A673 (cell line): ENCODE measurements at regions not wholly inside any gene's neighbourhood (a gene's known extent, or its start where the extent isn't known, plus 50 kb on each side); places are given as distances from the start of the nearest gene placed in this dataset.

Source experiments
- BruUV-seq: library from RNA; stranded (reverse); fragments of 400-500 nt; replicated peaks from 2 replicates; lab custom pipeline; 2021; lab: Mats Ljungman, UMichigan
- CTCF ChIA-PET: fragments of 300-600 bp; sonication (Branson Sonifier 250); formaldehyde crosslinking; loops from one replicate; lab custom pipeline; 2022; ENCODE audit warnings: antibody characterized with exemption; lab: Charles Lee
- POLR2A ChIA-PET: fragments of 300-600 bp; sonication (Branson Sonifier 250); formaldehyde crosslinking; loops from one replicate; lab custom pipeline; 2022; ENCODE audit warnings: antibody characterized with exemption; ENCODE audit not compliant: low non-redundant PET; lab: Charles Lee
- DNase-seq: peaks from one replicate; pipeline ENCODE4 v3.0.0-alpha.2; 2015; ENCODE audit warnings: low spot score
- H3K27ac ChIP-seq: fragments of 200-600 bp; sonication (generic); 2 replicates; pipeline ENCODE4 v1.5.1; 2016; ENCODE audit warnings: mixed run types, low read depth, mild to moderate bottlenecking, mixed read lengths, antibody characterized with exemption, low read length; ENCODE audit not compliant: poor library complexity, severe bottlenecking
- H3K27me3 ChIP-seq: fragments of 200-600 bp; sonication (generic); replicated peaks from 2 replicates; pipeline ENCODE4 v1.6.1; 2017; ENCODE audit warnings: mixed run types, low read depth, mild to moderate bottlenecking, mixed read lengths, antibody characterized with exemption, low read length; ENCODE audit not compliant: insufficient read depth, poor library complexity
- H3K36me3 ChIP-seq: fragments of 200-600 bp; sonication (generic); 2 replicates; pipeline ENCODE4 v1.6.1; 2016; ENCODE audit warnings: mixed run types, mild to moderate bottlenecking, mixed read lengths, antibody characterized with exemption, low read length; ENCODE audit not compliant: insufficient read depth, poor library complexity, severe bottlenecking
- H3K4me1 ChIP-seq: fragments of 200-600 bp; sonication (generic); 2 replicates; pipeline ENCODE4 v1.6.1; 2017; ENCODE audit warnings: mixed run types, mild to moderate bottlenecking, mixed read lengths, antibody characterized with exemption, low read length; ENCODE audit not compliant: insufficient read depth, poor library complexity, severe bottlenecking
- H3K4me3 ChIP-seq: fragments of 200-600 bp; sonication (generic); 2 replicates; pipeline ENCODE4 v1.5.1; 2016; ENCODE audit warnings: low read depth, mixed run types, mild to moderate bottlenecking, mixed read lengths, low read length; ENCODE audit not compliant: poor library complexity, severe bottlenecking
- H3K9me3 ChIP-seq: fragments of 200-600 bp; sonication (generic); 2 replicates; pipeline ENCODE4 v1.6.1; 2016; ENCODE audit warnings: mixed run types, low read depth, mild to moderate bottlenecking, mixed read lengths, antibody characterized with exemption, low read length; ENCODE audit not compliant: poor library complexity, severe bottlenecking
- EZH2 ChIP-seq: fragments of 200-600 bp; sonication (generic); IDR thresholded peaks from 2 replicates; pipeline ENCODE4 v1.6.1; 2017; ENCODE audit warnings: borderline replicate concordance, low read depth, mild to moderate bottlenecking, mixed read lengths, antibody characterized with exemption, low read length; ENCODE audit not compliant: poor library complexity, severe bottlenecking
- intact Hi-C: fragments of 100-400 bp; cut with micrococcal nuclease; formaldehyde crosslinking; loops from one replicate; pipeline ENCODE4 v1.10.0; 2022; ENCODE audit not compliant: unreplicated experiment
- TF ChIP-seq, protein P1 (sequence below): fragments of 300-800, 200-600 bp; sonication (generic); conservative IDR thresholded peaks from 2 replicates; pipeline ENCODE4 v1.5.1; 2017; ENCODE audit warnings: low read depth, mild to moderate bottlenecking, antibody characterized with exemption, low read length, moderate library complexity, mixed read lengths

GRCh38 chr10:2094171-2094570, 356.8 kb upstream of the ADARB2 start:
- no peaks in the 10 kb centered on the region for H3K36me3 ChIP-seq
- peaks cover 41% of the 10 kb centered on the region for H3K27me3 ChIP-seq
- CTCF ChIA-PET: no interaction called here
- H3K4me3 ChIP-seq: no peak overlapping the region
- POLR2A ChIA-PET: no interaction called here
- H3K27ac ChIP-seq: no peak overlapping the region
- no peak for TF ChIP-seq EZH2
- TF ChIP-seq, protein P1, sequence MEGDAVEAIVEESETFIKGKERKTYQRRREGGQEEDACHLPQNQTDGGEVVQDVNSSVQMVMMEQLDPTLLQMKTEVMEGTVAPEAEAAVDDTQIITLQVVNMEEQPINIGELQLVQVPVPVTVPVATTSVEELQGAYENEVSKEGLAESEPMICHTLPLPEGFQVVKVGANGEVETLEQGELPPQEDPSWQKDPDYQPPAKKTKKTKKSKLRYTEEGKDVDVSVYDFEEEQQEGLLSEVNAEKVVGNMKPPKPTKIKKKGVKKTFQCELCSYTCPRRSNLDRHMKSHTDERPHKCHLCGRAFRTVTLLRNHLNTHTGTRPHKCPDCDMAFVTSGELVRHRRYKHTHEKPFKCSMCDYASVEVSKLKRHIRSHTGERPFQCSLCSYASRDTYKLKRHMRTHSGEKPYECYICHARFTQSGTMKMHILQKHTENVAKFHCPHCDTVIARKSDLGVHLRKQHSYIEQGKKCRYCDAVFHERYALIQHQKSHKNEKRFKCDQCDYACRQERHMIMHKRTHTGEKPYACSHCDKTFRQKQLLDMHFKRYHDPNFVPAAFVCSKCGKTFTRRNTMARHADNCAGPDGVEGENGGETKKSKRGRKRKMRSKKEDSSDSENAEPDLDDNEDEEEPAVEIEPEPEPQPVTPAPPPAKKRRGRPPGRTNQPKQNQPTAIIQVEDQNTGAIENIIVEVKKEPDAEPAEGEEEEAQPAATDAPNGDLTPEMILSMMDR: no peak
- no TSS peak for BruUV-seq
- no peaks in the 10 kb centered on the region for H3K4me1 ChIP-seq
- intact Hi-C loops: no loop called here
- no peak for DNase-seq
- H3K9me3 ChIP-seq: no peaks in the 10 kb centered on the region

DNA sequence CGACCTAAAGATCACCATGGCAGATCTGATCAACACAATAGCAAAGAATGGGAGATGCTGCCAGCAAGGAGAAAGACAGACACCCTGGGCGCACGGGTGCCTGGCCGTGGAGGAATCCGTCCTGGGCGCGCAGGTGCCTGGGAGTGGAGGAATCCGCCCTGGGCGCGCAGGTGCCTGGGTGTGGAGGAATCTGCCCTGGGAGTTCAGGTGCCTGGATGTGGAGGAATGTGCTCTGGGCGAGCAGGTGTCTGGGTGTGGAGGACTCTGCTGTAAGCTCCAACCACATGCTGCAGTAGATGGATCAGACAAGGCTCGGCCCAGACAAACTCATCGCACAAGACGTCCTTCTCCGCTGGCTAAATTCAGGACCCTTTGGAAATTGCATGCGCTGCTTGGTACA, 346.3 kb upstream of the ADARB2 start:
- Histone ChIP-seq H3K4me1 (no peaks in the 10 kb centered on the region), H3K27ac (no peak overlapping the region), H3K27me3 (peaks cover 50% of the 10 kb centered on the region), H3K36me3 (no peaks in the 10 kb centered on the region), H3K4me3 (no peak overlapping the region), H3K9me3 (no peaks in the 10 kb centered on the region)
- ChIA-PET POLR2A (no interaction called here), CTCF (no interaction called here)
- TF ChIP-seq, protein P1: no peak
- TF ChIP-seq EZH2: no peak
- DNase-seq: no peak
- no TSS peak for BruUV-seq
- intact Hi-C loops: no loop called here

DNA sequence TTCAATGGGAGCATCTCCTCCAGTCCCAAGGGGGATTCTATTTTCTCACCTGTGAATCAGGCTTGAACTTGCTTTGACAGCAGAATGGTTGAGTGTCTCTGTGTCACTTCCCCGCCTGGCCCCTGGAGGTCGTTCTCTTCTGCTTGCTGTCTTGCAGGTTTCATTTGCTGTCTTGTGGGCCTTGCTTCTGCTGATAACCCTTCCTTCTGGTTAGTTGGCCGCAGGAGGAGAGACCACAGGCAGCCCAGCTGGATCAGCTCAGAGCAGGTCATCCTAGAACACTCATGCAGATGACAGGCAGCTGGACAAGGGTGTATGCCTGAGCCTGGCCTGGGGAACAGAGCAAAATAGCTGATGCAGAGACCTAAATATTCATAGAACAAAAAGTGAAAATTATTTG, 344.2 kb upstream of the ADARB2 start:
- CTCF ChIA-PET: no interaction called here
- Histone ChIP-seq H3K4me1 (no peaks in the 10 kb centered on the region), H3K4me3 (no peak overlapping the region), H3K27ac (no peak overlapping the region), H3K9me3 (no peaks in the 10 kb centered on the region), H3K27me3 (peaks cover 38% of the 10 kb centered on the region), H3K36me3 (no peaks in the 10 kb centered on the region)
- TF ChIP-seq EZH2: no peak
- TF ChIP-seq, protein P1: 0 out of 2 replicates have a peak, but pooled peaks have one; percentile 11
- intact Hi-C loops: no loop called here
- DNase-seq: no peak
- POLR2A ChIA-PET: no interaction called here
- BruUV-seq: no TSS peak
